Keratinocyte (primary cell): ENCODE measurements at regions not wholly inside any gene's neighbourhood (a gene's known extent, or its start where the extent isn't known, plus 50 kb on each side); places are given as distances from the start of the nearest gene placed in this dataset.

Source experiments
- DNase-seq: peaks from one replicate; pipeline ENCODE4 v3.0.0-alpha.2; 2011; ENCODE audit warnings: low read depth, missing footprints, low spot score
- FAIRE-seq: peaks from 2 replicates; lab custom pipeline; 2011; peaks lifted over from hg19 to GRCh38; lab: Jason Lieb, UNC
- H2AFZ ChIP-seq: 2 replicates; pipeline ENCODE4 v1.6.0; 2012; ENCODE audit warnings: low read length, control low read depth, inconsistent platforms; ENCODE audit not compliant: control insufficient read depth
- H3K27ac ChIP-seq: 2 replicates; pipeline ENCODE4 v1.5.1; 2011; ENCODE audit warnings: low read length; ENCODE audit not compliant: control insufficient read depth, insufficient read depth
- H3K27me3 ChIP-seq: 3 replicates; pipeline ENCODE4 v1.6.0; 2011; ENCODE audit warnings: low read length; ENCODE audit not compliant: control insufficient read depth, insufficient read depth; ENCODE audit errors: extremely low read depth
- H3K36me3 ChIP-seq, 2 experiments: 2 replicates in 1 of 2; 3 replicates in 1 of 2; pipeline ENCODE4 v1.5.1; 2011; ENCODE audit warnings: low read length in 2 of 2, mild to moderate bottlenecking in 1 of 2; ENCODE audit not compliant: control insufficient read depth in 2 of 2, insufficient read depth in 2 of 2; ENCODE audit errors: extremely low read depth in 1 of 2
- H3K4me1 ChIP-seq: 3 replicates; pipeline ENCODE4 v1.5.1; 2011; ENCODE audit warnings: low read length; ENCODE audit not compliant: control insufficient read depth, insufficient read depth; ENCODE audit errors: extremely low read depth
- H3K4me2 ChIP-seq: 3 replicates; pipeline ENCODE4 v1.6.0; 2011; ENCODE audit warnings: low read depth, low read length; ENCODE audit not compliant: control insufficient read depth, insufficient read depth; ENCODE audit errors: extremely low read depth
- H3K4me3 ChIP-seq, 3 experiments: fragments of 200-600 bp in 1 of 3; sonication (generic) in 1 of 3; 2 replicates in 2 of 3; 3 replicates in 1 of 3; pipeline ENCODE4 v1.5.1; 2011 to 2016; ENCODE audit warnings: low read length in 3 of 3, mild to moderate bottlenecking in 3 of 3, control low read depth in 2 of 3, inconsistent platforms in 1 of 3, low read depth in 1 of 3, mixed read lengths in 1 of 3, mixed run types in 1 of 3, moderate library complexity in 1 of 3; ENCODE audit not compliant: control insufficient read depth in 2 of 3, insufficient read depth in 2 of 3; ENCODE audit errors: extremely low read depth in 1 of 3
- H3K79me2 ChIP-seq: 2 replicates; pipeline ENCODE4 v1.6.0; 2012; ENCODE audit warnings: low read length; ENCODE audit not compliant: control insufficient read depth, insufficient read depth
- H3K9ac ChIP-seq: 3 replicates; pipeline ENCODE4 v1.6.0; 2011; ENCODE audit warnings: low read length; ENCODE audit not compliant: control insufficient read depth, insufficient read depth; ENCODE audit errors: extremely low read depth
- H3K9me1 ChIP-seq: 3 replicates; pipeline ENCODE4 v1.6.0; 2011; ENCODE audit warnings: low read length; ENCODE audit not compliant: control insufficient read depth, insufficient read depth; ENCODE audit errors: extremely low read depth
- H3K9me3 ChIP-seq: 2 replicates; pipeline ENCODE4 v1.5.1; 2012; ENCODE audit warnings: low read depth, low read length; ENCODE audit not compliant: control insufficient read depth
- H4K20me1 ChIP-seq: 3 replicates; pipeline ENCODE4 v1.6.0; 2011; ENCODE audit warnings: low read length; ENCODE audit not compliant: control insufficient read depth, insufficient read depth; ENCODE audit errors: extremely low read depth
- EZH2 ChIP-seq: IDR thresholded peaks from one replicate; pipeline ENCODE4 v1.6.1; 2012; ENCODE audit warnings: inconsistent platforms, mild to moderate bottlenecking, low read length, moderate library complexity
- dilution Hi-C: fragments of 300-500 bp; cut with MboI; formaldehyde crosslinking; loops from one replicate; pipeline ENCODE4 v1.7.0; 2020; ENCODE audit warnings: low sequenced_read_pairs; ENCODE audit not compliant: extremely low pct_ligation_motif_present
- TF ChIP-seq, protein P1 (sequence below), 3 experiments: IDR thresholded peaks in 1 of 3; conservative IDR thresholded peaks in 1 of 3; optimal IDR thresholded peaks in 1 of 3; 2 replicates in 2 of 3; 3 replicates in 1 of 3; pipeline versions ENCODE3 to v1.5.1; 2011; ENCODE audit warnings: low read length in 3 of 3, mild to moderate bottlenecking in 3 of 3, moderate library complexity in 2 of 3, control low read depth in 1 of 3, inconsistent platforms in 1 of 3; ENCODE audit not compliant: insufficient read depth in 2 of 3; ENCODE audit errors: extremely low read depth in 1 of 3

DNA sequence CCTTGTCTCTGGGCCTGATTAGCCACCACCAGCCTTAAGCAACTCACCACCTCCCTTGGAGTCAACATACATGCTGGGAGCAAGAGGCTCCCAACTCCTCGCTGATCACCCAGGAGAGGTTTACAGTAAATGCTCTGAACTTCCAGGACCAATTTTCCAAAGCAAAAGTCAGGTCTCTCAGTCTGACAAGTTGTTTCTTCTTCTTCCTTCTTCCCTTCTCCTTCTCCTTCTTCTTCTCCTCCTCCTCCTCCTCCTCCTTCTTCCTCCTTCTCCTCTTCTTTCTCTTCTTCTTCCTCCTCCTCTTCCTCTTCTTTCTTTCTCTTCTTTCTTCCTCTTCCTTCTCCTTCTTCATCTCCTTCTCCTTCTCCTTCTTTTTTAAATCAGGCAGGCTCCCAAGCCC lies 148.2 kb downstream of the NECTIN1 start:
- no peaks in the 10 kb centered on the region for H3K9me1 ChIP-seq
- DNase-seq: no peak
- H3K27me3 ChIP-seq: peaks cover 5% of the 10 kb centered on the region
- H3K36me3 ChIP-seq: no peaks in the 10 kb centered on the region
- H3K4me3 ChIP-seq: no peak overlapping the region
- no peak for TF ChIP-seq EZH2
- TF ChIP-seq, protein P1, sequence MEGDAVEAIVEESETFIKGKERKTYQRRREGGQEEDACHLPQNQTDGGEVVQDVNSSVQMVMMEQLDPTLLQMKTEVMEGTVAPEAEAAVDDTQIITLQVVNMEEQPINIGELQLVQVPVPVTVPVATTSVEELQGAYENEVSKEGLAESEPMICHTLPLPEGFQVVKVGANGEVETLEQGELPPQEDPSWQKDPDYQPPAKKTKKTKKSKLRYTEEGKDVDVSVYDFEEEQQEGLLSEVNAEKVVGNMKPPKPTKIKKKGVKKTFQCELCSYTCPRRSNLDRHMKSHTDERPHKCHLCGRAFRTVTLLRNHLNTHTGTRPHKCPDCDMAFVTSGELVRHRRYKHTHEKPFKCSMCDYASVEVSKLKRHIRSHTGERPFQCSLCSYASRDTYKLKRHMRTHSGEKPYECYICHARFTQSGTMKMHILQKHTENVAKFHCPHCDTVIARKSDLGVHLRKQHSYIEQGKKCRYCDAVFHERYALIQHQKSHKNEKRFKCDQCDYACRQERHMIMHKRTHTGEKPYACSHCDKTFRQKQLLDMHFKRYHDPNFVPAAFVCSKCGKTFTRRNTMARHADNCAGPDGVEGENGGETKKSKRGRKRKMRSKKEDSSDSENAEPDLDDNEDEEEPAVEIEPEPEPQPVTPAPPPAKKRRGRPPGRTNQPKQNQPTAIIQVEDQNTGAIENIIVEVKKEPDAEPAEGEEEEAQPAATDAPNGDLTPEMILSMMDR (optimal IDR thresholded peaks at IDR 0.05 in 1 of 3, IDR thresholded peaks at IDR 0.05 in 1 of 3, conservative IDR thresholded peaks at IDR 0.05 in 1 of 3; ENCODE audit: extremely low read depth in 1 of 3, insufficient read depth in 2 of 3, low read length in 3 of 3): no peak
- no peak overlapping the region for H3K27ac ChIP-seq
- H2AFZ ChIP-seq: no peak overlapping the region
- H3K79me2 ChIP-seq: no peaks in the 10 kb centered on the region
- peaks cover 2% of the 10 kb centered on the region for H3K9me3 ChIP-seq
- H4K20me1 ChIP-seq: no peaks in the 10 kb centered on the region
- peaks cover 13% of the 10 kb centered on the region for H3K4me1 ChIP-seq
- FAIRE-seq: no peak
- H3K4me2 ChIP-seq: no peak overlapping the region
- no peak overlapping the region for H3K9ac ChIP-seq
- dilution Hi-C loops: no loop called here

DNA sequence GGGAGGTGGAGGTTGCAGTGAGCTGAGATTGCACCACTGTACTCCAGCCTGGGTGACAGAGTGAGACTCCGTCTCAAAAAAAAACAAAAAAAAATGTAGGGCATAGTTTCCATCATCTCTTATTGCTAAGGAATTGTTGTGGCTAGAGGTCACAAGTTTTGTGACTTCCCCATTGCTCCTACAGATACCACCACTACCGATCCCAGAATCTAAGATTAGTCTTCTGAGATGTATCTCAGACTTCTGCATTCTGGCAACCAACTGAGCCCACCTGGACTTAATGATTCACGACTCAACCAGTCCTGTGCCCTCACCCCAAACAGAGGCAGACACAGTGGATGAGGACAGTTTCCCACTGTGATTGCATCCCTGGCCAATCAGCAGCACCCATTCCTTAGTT lies 148.9 kb downstream of the NECTIN1 start:
- no peak for TF ChIP-seq EZH2
- TF ChIP-seq, protein P1 (optimal IDR thresholded peaks at IDR 0.05 in 1 of 3, IDR thresholded peaks at IDR 0.05 in 1 of 3, conservative IDR thresholded peaks at IDR 0.05 in 1 of 3; ENCODE audit: extremely low read depth in 1 of 3, insufficient read depth in 2 of 3, low read length in 3 of 3): no peak
- FAIRE-seq (no peak), DNase-seq (no peak)
- no peak overlapping the region for H2AFZ ChIP-seq
- dilution Hi-C loops: no loop called here
- H3K4me1 ChIP-seq: peaks cover 11% of the 10 kb centered on the region
- H3K36me3 ChIP-seq: no peaks in the 10 kb centered on the region
- peaks cover 5% of the 10 kb centered on the region for H3K27me3 ChIP-seq
- H3K4me3 ChIP-seq: no peak overlapping the region
- no peaks in the 10 kb centered on the region for H3K79me2 ChIP-seq
- H3K4me2 ChIP-seq: no peak overlapping the region
- no peak overlapping the region for H3K27ac ChIP-seq
- peaks cover 2% of the 10 kb centered on the region for H3K9me3 ChIP-seq
- H3K9me1 ChIP-seq: no peaks in the 10 kb centered on the region
- H3K9ac ChIP-seq: no peak overlapping the region
- no peaks in the 10 kb centered on the region for H4K20me1 ChIP-seq
